Kidney (tissue), 13 donors: ENCODE measurements at regions not wholly inside any gene's neighbourhood (a gene's known extent, or its start where the extent isn't known, plus 50 kb on each side); places are given as distances from the start of the nearest gene placed in this dataset.

Experiments used
- DNase-seq, 5 donors: peaks; one replicate each; pipeline ENCODE4 v3.0.0-alpha.2; 2013 to 2020
- FAIRE-seq: peaks from 2 replicates; lab custom pipeline; 2012; peaks lifted over from hg19 to GRCh38; lab: Jason Lieb, UNC
- H3K27ac ChIP-seq, 2 donors: one replicate each; pipeline ENCODE4 v1.7.0; 2013; ENCODE audit warnings: low read depth in 2 of 2, low read length in 2 of 2, inconsistent platforms in 1 of 2
- H3K27me3 ChIP-seq: one replicate; pipeline ENCODE4 v1.7.1; 2013; ENCODE audit warnings: low read length, inconsistent platforms; ENCODE audit not compliant: control insufficient read depth, insufficient read depth
- H3K36me3 ChIP-seq, 3 donors: one replicate each; pipeline versions ENCODE4 v1.7.0 to v1.7.1; 2013; ENCODE audit warnings: low read length in 3 of 3, control low read depth in 1 of 3, inconsistent platforms in 1 of 3; ENCODE audit not compliant: insufficient read depth in 3 of 3, control insufficient read depth in 2 of 3
- H3K4me1 ChIP-seq, 3 donors: one replicate each; pipeline versions ENCODE4 v1.7.0 to v1.7.1; 2013; ENCODE audit warnings: low read length in 3 of 3, inconsistent platforms in 1 of 3, low read depth in 1 of 3; ENCODE audit not compliant: control insufficient read depth in 2 of 3, insufficient read depth in 2 of 3
- H3K4me3 ChIP-seq, 3 donors: one replicate each; pipeline versions ENCODE4 v1.7.0 to v1.8.1; 2013; ENCODE audit warnings: low read length in 3 of 3, control low read depth in 1 of 3, inconsistent platforms in 1 of 3
- H3K9ac ChIP-seq, 3 donors: one replicate each; pipeline versions ENCODE4 v1.7.0 to v1.7.1; 2013; ENCODE audit warnings: low read length in 3 of 3, control low read depth in 1 of 3, inconsistent platforms in 1 of 3
- H3K9me3 ChIP-seq, 3 donors: one replicate each; pipeline versions ENCODE4 v1.7.0 to v1.7.1; 2013; ENCODE audit warnings: low read length in 3 of 3, control low read depth in 1 of 3, inconsistent platforms in 1 of 3; ENCODE audit not compliant: control insufficient read depth in 2 of 3, insufficient read depth in 1 of 3
- intact Hi-C: fragments of 100-400 bp; cut with DNase I; formaldehyde crosslinking; loops from one replicate; pipeline ENCODE4 v1.11.1; 2022
- TF ChIP-seq, protein P1 (sequence below): IDR thresholded peaks from 3 replicates; pipeline ENCODE4 v1.5.1; 2012; ENCODE audit warnings: mild to moderate bottlenecking, moderate library complexity, borderline replicate concordance; ENCODE audit not compliant: insufficient read depth; ENCODE audit errors: extremely low read depth
- donor health status: control.
- donor health status: control.
- donor health status: control.
- donor health status: control.
- donor health status: control.
- donor health status: DM: yes; HTN: yes; CAD: no.
- donor health status: Normal renal cell carcinoma (clear cell type).

DNA sequence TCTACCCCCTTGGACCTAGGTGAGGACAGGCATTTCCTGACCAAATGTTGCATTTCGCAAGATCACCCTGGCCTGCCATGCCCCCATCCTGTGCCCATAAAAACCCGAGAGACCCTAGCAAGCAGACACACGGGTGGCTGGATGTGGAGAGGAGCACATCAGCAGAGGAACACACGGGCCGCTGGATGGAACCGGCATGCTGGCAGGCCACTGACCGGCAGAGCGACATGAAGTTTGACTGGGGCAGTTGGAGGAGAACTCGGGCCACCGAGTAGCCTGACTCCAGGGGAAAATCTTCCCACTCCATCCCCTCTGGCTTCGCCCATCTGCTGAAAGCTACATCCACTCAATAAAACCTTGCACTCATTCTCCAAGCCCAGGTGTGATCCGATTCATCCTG is 329.3 kb downstream of the FGF9 start:
- no peak overlapping the region for H3K27ac ChIP-seq
- no peaks in the 10 kb centered on the region for H3K4me1 ChIP-seq
- no peaks in the 10 kb centered on the region for H3K9me3 ChIP-seq
- no peak overlapping the region for H3K4me3 ChIP-seq
- H3K36me3 ChIP-seq = no peaks in the 10 kb centered on the region
- DNase-seq = no peak
- TF ChIP-seq, protein P1, sequence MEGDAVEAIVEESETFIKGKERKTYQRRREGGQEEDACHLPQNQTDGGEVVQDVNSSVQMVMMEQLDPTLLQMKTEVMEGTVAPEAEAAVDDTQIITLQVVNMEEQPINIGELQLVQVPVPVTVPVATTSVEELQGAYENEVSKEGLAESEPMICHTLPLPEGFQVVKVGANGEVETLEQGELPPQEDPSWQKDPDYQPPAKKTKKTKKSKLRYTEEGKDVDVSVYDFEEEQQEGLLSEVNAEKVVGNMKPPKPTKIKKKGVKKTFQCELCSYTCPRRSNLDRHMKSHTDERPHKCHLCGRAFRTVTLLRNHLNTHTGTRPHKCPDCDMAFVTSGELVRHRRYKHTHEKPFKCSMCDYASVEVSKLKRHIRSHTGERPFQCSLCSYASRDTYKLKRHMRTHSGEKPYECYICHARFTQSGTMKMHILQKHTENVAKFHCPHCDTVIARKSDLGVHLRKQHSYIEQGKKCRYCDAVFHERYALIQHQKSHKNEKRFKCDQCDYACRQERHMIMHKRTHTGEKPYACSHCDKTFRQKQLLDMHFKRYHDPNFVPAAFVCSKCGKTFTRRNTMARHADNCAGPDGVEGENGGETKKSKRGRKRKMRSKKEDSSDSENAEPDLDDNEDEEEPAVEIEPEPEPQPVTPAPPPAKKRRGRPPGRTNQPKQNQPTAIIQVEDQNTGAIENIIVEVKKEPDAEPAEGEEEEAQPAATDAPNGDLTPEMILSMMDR = no peak
- no peaks in the 10 kb centered on the region for H3K27me3 ChIP-seq
- FAIRE-seq = no peak
- H3K9ac ChIP-seq = no peak overlapping the region
- intact Hi-C loops = no loop called here

DNA sequence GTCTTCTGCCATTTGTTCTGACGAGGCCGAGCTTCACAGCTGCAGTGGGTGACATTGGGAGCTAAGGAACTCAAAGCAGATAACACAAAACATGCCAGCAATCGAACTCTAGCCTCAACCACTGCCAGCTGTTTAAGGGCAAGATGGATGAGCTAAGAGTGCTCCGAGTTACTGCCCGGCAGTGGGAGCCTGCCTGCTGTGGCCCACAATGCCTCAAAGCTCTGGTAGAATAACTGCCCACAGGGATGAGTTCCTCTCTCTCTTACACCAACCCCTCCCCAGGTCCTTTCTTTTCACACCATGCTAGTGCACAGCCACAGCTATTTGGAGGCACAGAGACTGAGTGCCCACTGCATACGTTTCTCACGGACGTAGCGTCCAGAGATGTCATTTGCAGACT is 330.5 kb downstream of the FGF9 start:
- Histone ChIP-seq H3K4me3 (no peak overlapping the region), H3K27me3 (no peaks in the 10 kb centered on the region), H3K9ac (no peak overlapping the region), H3K4me1 (no peaks in the 10 kb centered on the region), H3K36me3 (no peaks in the 10 kb centered on the region), H3K27ac (no peak overlapping the region), H3K9me3 (no peaks in the 10 kb centered on the region)
- TF ChIP-seq, protein P1 = no peak
- DNase-seq = no peak
- intact Hi-C loops = no loop called here
- no peak for FAIRE-seq

DNA sequence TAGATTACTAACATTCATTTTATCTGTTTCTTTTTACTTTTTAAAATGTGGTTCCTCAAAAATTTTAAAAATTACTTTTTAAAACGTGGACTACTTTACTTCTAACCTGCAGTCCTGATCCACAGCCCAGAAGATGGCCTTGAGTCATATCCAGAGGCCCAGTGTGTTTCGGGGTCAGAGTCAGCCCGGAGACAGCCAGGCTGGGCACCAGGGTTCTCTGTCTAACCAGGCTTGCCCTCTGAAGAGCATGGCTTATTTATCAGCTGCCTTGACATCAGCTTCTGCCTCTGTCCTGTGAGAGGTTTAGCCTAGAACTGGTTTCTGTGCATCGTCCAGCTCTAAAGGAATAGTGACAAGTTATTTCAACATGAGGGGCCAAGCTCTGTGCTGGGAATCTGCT is 332.0 kb downstream of the FGF9 start:
- no peaks in the 10 kb centered on the region for H3K4me1 ChIP-seq
- TF ChIP-seq, protein P1 = no peak
- no peak for FAIRE-seq
- DNase-seq = no peak
- H3K9me3 ChIP-seq = no peaks in the 10 kb centered on the region
- H3K27ac ChIP-seq = no peak overlapping the region
- no peak overlapping the region for H3K4me3 ChIP-seq
- H3K36me3 ChIP-seq = no peaks in the 10 kb centered on the region
- no peak overlapping the region for H3K9ac ChIP-seq
- intact Hi-C loops = no loop called here
- H3K27me3 ChIP-seq = no peaks in the 10 kb centered on the region

DNA sequence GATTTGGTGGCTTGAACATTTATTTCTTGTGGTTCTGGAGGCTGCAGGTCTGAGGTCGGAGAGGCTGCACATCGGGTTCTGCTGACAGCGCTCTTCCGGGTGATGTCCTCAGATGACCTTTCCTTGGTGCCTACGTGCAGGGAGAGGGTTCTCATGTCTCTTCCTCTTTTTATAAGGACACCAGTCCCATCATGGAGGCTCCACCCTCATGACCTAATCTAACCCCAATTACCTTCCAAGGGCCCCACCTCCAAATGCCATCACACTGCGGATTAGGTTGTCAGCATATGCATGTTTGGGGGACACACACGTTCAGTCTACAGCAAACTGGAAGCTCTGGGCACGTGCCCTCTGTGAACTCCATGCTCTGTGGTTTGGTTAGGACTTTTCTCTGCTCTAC is 338.6 kb downstream of the FGF9 start:
- no peak overlapping the region for H3K9ac ChIP-seq
- intact Hi-C loops = no loop called here
- no peaks in the 10 kb centered on the region for H3K4me1 ChIP-seq
- H3K9me3 ChIP-seq = no peaks in the 10 kb centered on the region
- no peak overlapping the region for H3K4me3 ChIP-seq
- DNase-seq (no peak), FAIRE-seq (no peak)
- TF ChIP-seq, protein P1 = no peak
- no peaks in the 10 kb centered on the region for H3K27me3 ChIP-seq
- no peak overlapping the region for H3K27ac ChIP-seq
- H3K36me3 ChIP-seq = no peaks in the 10 kb centered on the region
